OCI-LY7 (cell line): ENCODE measurements at regions not wholly inside any gene's neighbourhood (a gene's known extent, or its start where the extent isn't known, plus 50 kb on each side); places are given as distances from the start of the nearest gene placed in this dataset.

ENCODE experiments used
- EZH2phosphoT487 ChIP-seq: fragments of 200-600 bp; sonication (generic); IDR thresholded peaks from 2 replicates; pipeline ENCODE4 v1.6.1; 2018; ENCODE audit warnings: low read depth, borderline replicate concordance, mild to moderate bottlenecking, mixed run types, antibody characterized with exemption, low read length, moderate library complexity, mixed read lengths
- TF ChIP-seq, protein P1 (sequence below): fragments of 200-600 bp; sonication (generic); conservative IDR thresholded peaks from 2 replicates; pipeline ENCODE4 v1.5.1; 2014; ENCODE audit warnings: mild to moderate bottlenecking, antibody characterized with exemption, low read length, moderate library complexity, mixed read lengths

DNA sequence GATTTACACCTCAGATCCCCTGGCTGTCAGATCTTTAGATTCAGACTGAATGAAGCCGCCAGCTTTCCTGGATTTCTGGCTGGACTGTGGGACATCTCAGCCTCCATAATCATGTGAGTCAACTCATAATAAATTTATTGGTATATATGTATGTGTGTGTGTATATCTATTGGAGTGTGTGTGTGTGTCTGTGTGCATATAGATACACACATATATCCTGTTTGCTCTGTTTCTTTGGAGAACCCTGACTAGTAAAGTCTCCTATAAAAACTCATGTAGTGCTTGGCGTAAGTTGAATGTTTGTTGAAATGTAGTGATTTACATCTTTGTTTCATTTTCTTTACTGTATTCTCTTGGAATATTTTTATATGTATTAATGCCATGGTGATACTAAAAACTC lies 499.5 kb upstream of the KLF12 start:
- TF ChIP-seq, protein P1, sequence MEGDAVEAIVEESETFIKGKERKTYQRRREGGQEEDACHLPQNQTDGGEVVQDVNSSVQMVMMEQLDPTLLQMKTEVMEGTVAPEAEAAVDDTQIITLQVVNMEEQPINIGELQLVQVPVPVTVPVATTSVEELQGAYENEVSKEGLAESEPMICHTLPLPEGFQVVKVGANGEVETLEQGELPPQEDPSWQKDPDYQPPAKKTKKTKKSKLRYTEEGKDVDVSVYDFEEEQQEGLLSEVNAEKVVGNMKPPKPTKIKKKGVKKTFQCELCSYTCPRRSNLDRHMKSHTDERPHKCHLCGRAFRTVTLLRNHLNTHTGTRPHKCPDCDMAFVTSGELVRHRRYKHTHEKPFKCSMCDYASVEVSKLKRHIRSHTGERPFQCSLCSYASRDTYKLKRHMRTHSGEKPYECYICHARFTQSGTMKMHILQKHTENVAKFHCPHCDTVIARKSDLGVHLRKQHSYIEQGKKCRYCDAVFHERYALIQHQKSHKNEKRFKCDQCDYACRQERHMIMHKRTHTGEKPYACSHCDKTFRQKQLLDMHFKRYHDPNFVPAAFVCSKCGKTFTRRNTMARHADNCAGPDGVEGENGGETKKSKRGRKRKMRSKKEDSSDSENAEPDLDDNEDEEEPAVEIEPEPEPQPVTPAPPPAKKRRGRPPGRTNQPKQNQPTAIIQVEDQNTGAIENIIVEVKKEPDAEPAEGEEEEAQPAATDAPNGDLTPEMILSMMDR: no peak
- no peak for TF ChIP-seq EZH2phosphoT487
